Tongue (tissue), 1 donor: ENCODE measurements at regions not wholly inside any gene's neighbourhood (a gene's known extent, or its start where the extent isn't known, plus 50 kb on each side); places are given as distances from the start of the nearest gene placed in this dataset.

Experiments used
- DNase-seq: peaks from one replicate; pipeline ENCODE4 v3.0.0-alpha.2; 2015

DNA sequence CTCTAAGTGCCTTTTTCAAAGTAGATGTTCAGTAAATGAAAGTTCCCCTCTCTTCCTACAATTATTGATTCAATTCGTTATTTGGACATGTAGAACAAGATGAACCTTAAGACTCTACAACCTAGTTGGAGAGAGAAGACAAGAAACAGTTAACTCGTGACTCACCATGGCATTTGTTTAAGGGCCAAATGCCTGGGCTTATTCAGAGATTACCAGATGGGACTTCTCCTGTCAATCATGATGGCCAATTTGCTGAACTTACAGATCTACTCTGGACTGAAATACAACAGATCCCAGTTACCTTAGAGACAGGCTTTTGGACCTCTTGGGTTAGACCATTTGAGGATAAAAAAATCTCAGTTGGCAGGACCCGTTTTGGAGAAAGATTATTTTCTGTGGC is 93.5 kb downstream of the C1orf94 start:
- no peak for DNase-seq

- peak; percentile 10 for DNase-seq
Measured at GRCh38 chr1:34272152-34272551, 95.4 kb downstream of the C1orf94 start.

GRCh38 chr1:34275150-34275549 is 98.4 kb downstream of the C1orf94 start:
- no peak for DNase-seq

- no peak for DNase-seq
Measured at GRCh38 chr1:34276606-34277005, 99.9 kb downstream of the C1orf94 start.

- DNase-seq, result no peak
Measured at GRCh38 chr1:34277150-34277549, 100.4 kb downstream of the C1orf94 start.

GRCh38 chr1:34278211-34278610 is 101.5 kb downstream of the C1orf94 start:
- DNase-seq, result no peak

- no peak for DNase-seq
Measured at GRCh38 chr1:34279971-34280370, 103.3 kb downstream of the C1orf94 start.

- no peak for DNase-seq
Measured at GRCh38 chr1:34280509-34280908, 103.8 kb downstream of the C1orf94 start.

- DNase-seq, result no peak
Measured at GRCh38 chr1:34283142-34283541, 106.4 kb downstream of the C1orf94 start.

DNA sequence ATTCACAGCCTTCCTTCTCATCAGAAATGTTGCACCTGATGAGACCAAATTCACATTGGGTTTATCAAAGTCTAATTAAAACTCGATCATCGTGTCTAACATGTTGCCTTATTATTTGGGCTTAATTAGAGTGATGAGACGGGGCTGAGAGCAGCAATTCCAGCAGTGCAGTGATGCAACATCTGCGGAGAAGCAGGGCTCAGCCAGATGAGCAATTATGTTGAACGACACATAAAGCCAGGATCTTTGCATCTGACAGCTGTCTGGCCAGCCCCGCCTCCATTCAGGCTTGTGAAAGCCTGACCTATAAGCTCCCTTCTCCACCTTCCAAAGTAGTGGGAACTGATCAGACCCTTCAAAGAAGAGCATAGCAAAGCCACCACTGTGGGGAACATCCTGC is 109.8 kb downstream of the C1orf94 start:
- DNase-seq, result no peak

GRCh38 chr1:34290831-34291230 is 114.1 kb downstream of the C1orf94 start:
- no peak for DNase-seq

GRCh38 chr1:34292472-34292871 is 115.8 kb downstream of the C1orf94 start:
- DNase-seq, result no peak

- no peak for DNase-seq
Measured at GRCh38 chr1:34296059-34296458, 119.4 kb downstream of the C1orf94 start.

DNA sequence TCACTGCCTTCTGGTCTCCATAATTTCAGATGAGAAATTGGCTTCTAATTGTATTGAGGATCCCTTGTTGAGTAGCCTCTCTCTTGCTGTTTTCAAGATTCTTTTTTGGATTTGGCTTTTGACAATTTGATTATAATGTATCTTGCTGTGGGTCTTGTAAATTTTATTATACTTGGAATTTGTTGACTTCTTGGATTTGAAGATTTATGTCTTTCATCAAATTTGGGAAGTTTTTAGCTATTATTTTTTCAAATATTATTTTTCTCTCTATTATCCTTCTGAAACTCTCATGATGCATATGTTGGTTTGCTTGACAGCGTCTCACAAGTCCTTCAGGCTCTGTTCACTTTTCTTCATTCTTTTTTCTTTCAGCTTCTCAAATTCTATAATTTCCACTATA is 126.1 kb downstream of the C1orf94 start:
- DNase-seq, result no peak

- no peak for DNase-seq
Measured at GRCh38 chr1:34303218-34303617, 126.5 kb downstream of the C1orf94 start.

DNA sequence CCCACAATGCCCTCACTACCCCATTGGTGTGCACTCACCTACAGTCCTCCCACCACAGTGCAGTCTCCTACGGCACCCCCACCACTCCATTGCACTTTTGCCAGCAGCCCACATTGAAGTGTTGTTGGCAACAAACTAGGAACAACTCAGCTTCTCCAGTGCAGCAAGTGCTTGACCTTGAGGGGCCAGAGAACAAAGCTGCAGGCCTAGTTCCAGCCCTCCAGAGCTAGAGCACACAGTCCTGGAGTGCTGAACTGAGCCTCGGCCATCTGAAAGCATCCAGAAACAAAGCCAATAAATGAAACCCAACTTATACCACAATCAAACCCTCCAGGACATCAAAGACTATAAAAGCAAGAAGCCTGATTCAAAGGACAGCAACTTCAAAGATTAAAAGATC is 129.9 kb downstream of the C1orf94 start:
- DNase-seq, result no peak

GRCh38 chr1:34312359-34312758 is 135.7 kb downstream of the C1orf94 start:
- DNase-seq, result no peak

DNA sequence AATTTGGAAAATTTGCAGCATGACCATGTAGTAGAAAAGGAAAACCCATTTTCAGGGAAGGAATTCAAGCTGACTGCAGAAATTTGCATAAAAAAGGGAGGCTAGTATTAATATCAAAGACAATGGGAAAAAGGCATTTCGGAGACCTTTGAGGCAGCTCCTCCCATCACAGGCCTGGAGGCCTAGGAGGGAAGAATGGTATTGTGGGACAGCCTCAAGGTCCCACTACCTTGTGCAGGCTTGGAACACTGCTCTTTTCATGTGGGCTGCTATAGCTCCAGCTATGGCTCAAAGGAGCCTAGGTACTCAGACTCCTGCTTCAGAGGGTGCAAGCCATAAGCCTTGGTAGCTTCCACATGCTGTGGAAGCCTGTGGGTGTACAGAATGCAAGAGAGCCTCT is 139.3 kb downstream of the C1orf94 start:
- DNase-seq, result no peak

DNA sequence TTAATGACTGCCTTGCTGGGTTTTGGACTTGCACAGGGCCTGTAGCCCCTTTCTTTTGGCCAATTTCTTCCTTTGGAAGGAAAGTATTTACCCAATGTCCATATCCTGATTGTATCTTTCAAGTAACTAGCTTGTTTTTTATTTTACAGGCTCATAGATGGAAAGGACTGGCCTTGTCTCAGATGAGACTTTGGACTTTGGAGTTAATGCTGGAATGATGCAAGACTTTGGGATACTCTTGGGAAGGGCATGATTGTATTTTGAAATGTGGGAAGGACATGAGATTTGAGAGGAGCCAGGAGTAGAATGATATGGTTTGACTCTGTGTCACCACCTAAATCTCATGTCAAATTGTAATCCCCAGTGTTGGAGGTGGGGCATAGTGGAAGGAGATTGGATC is 140.1 kb downstream of the C1orf94 start:
- no peak for DNase-seq

DNA sequence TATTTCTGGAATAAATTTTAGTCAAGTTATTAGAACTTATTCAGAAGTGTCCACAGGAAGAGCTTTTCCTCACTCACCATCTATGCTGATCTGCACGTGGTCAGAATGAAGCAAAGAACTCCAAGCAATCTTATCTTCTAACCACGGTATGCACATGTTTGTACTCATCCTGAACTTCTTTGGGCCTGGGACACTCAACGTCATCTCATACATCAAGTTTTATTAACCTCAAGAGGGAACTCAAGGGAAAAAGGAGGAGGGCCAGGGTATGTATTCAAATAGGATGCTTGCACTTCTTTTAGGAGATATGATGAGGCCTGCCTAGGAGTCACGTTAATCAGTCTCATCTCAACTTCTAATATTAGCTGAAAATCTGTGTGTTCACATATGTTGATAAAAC is 142.5 kb downstream of the C1orf94 start:
- DNase-seq, result no peak

GRCh38 chr1:34320053-34320669 is 143.5 kb downstream of the C1orf94 start:
- no peak for DNase-seq

GRCh38 chr1:34322969-34323368 is 146.3 kb downstream of the C1orf94 start:
- no peak for DNase-seq

DNA sequence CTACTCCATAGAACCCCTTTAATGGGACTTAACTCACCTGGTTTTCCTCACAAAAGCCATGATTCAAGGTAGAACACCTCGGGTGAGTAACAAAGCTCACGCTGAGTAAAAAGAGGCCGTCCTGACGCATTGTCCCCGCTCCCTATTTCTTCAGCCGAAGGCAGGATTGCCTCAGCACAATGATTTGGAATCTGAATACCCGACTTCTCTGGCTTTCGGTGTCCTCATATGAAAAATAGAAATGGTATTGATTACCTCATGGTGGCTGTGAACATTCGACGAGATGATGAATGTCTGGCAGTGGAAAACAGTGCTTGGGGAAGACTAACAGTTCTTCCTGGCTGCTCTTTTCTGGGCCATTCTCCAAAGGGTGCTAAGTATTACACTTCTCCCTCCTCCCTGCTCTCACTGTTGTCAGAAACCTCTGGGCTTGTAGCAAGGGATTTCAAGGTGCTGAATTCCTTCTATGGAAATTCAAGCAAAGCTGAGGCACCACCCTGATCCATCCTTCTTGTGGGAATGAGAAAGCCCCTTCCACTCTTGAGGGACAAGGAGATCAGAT is 148.3 kb downstream of the C1orf94 start:
- no peak for DNase-seq

DNA sequence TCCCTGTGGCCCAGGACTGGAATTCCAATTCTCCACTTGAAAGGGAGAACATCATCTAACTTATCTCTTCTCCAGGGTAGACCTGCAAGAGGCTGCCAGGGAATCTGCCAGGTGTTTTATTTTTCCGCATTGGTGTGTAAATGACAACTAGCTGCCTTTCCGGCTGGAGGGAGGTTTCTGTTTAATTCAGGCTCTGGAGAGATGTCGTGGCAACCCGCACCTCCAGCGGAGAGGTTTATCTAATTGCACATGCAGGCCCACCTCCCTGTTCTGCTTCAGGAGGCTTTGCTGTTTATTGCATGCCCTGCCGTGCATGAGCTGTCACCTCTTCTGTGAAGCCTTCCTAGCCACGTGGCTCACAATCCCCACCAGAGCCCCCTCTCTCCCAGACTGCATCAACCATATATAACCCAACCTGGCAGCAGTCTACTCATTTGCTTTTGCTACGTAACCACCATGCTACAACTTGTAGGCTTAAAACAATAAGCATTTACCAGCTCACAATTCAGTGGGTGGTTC is 151.6 kb downstream of the C1orf94 start:
- DNase-seq, result no peak

DNA sequence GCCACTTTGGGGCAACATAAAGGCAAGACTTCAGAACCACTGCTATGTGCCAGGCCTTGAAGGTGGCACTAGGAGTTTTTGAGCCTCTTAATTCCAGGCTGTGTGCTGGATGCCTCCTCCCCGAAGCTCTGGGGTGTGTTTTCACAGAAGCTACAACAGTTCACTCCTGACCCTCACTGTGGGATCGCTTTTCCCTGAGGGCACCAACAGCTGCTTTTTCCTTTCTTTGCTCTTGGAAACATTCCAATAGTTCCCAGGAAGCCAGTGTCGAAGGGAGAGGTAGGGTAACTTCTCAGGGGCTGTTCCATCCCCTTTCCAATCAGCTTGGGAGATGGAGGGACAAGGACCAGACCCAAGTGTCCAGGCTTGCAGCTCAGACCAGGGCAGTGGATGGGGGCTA is 153.4 kb downstream of the C1orf94 start:
- DNase-seq, result no peak
